GM19099 (cell line): ENCODE measurements at regions not wholly inside any gene's neighbourhood (a gene's known extent, or its start where the extent isn't known, plus 50 kb on each side); places are given as distances from the start of the nearest gene placed in this dataset.

Experiments
- POLR2A ChIP-seq: IDR thresholded peaks from 3 replicates; pipeline ENCODE4 v1.6.1; 2011; ENCODE audit warnings: low read depth; ENCODE audit not compliant: insufficient read length; ENCODE audit errors: extremely low read depth

DNA sequence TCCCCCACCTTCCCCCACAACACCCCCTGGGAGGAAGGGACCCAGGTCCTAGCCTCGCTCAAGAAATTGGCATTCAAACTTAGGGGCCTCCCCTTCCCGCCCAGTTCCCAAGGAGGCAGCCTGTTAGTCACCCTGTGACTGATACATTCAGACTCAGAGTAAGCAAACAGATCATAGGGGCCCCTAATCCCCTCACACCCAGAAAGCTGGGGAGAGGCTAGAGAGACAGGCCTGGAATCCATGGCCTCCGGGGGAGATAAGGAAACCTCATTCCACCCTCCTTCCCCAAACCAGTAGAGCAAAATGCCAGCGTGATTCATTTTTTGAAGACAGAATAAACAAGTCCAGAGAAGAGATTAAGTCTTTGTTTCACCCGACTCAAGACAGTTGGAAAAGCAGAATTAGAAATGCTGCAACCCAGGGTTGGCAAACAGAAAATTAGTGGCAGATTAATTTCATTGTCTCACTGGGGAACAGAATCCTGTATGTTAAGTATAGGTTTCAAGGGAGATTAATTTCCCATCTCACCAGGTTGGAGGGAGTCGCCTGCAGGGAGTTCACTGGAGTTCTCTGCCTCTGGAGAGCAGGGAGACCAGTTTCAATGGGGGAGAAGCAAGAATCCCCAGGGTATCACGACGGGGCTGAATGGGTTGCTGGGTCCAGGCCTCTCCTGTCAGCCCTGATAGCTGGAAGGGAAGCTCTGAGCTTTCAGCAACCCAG lies 268.3 kb downstream of the UACA start:
- TF ChIP-seq POLR2A = no peak

- no peak for TF ChIP-seq POLR2A
These were observed 268.9 kb downstream of the UACA start for GRCh38 chr15:70494517-70494851.

DNA sequence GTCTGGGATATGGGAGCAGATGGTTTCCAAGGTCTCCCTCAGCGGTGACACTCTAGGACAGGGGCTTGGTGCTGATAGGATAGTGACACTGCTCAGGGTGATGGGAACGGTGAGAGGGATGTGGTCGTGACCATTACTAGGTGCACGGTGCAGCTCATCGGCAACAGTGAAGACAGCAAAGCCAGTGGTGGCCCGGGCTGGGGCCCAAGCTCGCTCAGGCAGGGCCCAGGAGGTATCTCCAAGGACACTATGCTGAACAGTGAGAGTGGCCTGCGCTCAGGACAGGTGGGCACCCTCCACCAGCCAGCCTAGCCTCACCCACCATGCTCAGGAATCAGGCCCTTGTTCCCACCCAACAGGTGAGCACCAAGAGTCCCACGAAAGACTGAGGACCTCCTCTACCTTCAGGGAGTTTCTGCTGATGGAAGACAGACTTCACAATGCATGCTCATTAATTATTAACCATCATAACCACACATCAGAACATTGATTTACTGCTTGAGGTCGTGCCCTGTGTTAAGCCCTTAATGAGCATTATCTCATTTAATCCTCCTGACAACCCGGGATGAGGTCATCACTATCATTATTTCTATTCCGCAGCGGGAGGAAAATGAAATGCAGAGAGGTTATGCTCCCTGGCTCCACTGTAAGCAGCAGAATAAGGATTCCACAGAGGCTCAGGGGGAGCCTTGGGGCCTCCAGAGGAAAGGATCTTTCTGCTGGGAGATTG lies 269.4 kb downstream of the UACA start:
- no peak for TF ChIP-seq POLR2A

DNA sequence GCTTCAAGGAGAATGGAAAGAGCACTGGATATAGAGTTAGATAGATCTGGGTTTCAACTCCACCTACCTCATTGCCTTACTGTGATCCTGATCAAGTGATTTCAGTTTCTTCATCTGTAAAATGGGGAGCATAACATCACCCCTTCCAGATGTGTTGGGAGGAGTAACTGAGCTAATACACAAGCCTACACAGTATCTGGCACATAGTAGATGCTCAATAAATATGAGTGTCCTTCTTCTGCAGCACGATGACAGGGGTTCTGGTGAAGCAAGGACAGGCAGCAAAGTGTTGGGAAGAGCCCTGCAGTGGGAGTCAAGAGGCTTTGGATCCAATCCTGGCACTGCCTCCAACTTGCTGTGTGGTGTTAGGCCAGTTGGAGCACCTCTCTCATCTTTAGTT lies 270.0 kb downstream of the UACA start:
- TF ChIP-seq POLR2A = no peak

DNA sequence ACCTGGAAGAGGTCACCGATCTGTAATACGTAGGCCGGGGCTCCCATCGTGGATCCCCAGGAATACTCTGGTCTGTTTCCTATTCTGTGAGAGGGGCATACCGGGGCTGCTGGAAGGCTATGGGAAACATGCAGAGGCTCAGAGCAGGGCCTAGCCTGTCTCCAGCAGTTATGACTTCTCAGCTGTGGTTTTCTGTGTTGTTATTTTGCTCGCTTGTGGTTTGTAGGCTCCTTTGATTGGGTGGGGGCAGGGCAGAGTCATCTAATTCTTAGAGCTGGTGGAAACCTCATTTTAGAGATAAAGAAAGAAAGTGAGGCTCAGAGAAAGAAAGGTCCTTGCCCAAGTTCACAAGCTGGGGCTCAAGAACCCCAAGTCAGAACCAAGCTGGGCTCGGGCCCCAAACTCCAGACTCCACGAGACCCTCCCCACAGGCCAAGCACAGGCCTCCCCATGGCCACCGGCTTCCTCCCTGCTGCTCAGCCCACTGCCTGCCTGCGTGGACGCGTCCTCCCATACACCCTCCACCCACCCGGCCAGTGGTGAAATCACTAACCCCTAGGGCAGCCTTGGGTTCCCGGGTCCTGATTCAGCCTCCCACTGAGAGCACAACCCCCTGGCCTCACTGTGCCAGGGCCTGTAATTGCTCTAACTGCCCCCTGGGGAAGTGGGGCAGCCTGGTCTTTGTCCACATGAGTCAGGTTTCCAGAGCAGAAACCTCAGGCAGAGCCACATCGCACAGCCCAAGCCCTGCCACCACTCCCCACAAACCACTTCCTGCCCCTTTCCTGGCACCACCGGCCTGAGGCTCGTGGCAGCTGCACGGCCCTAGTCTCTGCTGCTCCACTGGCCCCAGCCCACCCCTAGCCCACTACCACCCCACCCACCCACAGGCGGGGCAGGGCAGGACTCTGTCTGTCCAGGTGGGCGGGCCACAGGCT lies 270.8 kb downstream of the UACA start:
- TF ChIP-seq POLR2A = no peak

DNA sequence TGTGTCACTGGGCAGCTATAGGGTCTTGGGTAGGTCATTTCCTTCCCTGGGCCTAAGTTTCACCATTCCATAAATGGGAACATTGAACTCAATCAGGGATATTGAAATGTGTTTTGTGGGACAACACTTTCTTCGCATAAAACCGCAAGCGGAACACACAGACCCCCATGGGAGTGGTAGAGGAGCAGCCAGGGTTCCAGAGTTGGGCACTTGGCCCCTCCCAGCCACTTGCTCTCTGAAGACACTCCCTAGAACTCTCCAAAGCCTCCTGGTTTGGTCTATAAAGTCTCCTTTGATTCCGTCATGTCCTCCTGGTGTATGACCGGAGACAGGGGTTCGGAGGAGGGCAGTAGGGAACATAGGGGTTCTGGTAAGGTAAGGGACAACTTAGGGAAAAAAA lies 271.7 kb downstream of the UACA start:
- TF ChIP-seq POLR2A = no peak

- TF ChIP-seq POLR2A = no peak
These were observed 272.1 kb downstream of the UACA start for GRCh38 chr15:70491201-70491621.

GRCh38 chr15:70490838-70491155 lies 272.6 kb downstream of the UACA start:
- no peak for TF ChIP-seq POLR2A

GRCh38 chr15:70490148-70490837 lies 273.1 kb downstream of the UACA start:
- TF ChIP-seq POLR2A = no peak

DNA sequence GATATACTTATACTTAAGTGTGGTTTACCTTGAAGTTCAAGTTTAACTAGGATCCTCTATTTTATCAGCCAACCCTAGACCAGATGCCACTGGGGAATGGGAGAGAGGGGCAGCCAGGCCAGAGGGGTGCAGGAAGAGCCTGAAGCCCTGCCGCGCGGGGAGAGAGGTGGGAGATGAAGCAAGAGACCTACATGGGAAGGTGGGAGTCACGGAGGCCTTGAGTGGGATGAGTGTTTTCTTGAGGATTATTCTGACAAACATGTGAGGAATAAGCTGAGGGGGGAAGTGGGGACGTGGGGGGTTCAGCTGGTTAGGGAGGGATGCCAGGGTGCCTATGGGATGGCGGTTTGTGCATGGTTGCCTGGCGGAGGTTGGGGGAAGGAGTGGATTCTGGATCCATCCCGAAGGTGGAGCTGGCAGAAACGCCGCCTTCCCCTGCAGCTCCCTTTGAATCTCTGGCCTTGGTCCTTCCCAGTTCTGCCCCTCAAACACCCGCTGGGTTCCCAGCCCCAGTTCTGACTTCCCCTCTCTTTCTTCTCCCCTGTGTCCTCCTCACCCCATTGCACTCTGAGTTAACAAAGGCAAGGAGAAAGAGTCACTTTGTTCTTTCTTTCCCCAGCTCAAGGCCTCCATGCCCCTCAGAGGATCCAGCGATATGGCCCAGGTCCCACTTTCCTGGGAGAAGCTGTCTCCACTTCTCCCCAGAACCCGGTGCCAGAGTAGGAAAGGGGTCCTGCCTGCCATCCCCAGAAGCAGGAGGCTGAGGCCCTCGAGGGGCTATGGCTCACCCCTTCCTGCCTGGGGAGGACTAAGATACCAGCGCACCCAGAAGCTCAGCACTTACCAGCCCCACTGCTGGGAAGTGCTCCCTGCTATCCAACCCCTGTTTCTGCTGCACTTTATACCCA lies 274.2 kb downstream of the UACA start:
- no peak for TF ChIP-seq POLR2A

GRCh38 chr15:70488002-70488605 lies 275.3 kb downstream of the UACA start:
- TF ChIP-seq POLR2A = no peak

- TF ChIP-seq POLR2A = no peak
These were observed 276.0 kb downstream of the UACA start for GRCh38 chr15:70487387-70487740.

DNA sequence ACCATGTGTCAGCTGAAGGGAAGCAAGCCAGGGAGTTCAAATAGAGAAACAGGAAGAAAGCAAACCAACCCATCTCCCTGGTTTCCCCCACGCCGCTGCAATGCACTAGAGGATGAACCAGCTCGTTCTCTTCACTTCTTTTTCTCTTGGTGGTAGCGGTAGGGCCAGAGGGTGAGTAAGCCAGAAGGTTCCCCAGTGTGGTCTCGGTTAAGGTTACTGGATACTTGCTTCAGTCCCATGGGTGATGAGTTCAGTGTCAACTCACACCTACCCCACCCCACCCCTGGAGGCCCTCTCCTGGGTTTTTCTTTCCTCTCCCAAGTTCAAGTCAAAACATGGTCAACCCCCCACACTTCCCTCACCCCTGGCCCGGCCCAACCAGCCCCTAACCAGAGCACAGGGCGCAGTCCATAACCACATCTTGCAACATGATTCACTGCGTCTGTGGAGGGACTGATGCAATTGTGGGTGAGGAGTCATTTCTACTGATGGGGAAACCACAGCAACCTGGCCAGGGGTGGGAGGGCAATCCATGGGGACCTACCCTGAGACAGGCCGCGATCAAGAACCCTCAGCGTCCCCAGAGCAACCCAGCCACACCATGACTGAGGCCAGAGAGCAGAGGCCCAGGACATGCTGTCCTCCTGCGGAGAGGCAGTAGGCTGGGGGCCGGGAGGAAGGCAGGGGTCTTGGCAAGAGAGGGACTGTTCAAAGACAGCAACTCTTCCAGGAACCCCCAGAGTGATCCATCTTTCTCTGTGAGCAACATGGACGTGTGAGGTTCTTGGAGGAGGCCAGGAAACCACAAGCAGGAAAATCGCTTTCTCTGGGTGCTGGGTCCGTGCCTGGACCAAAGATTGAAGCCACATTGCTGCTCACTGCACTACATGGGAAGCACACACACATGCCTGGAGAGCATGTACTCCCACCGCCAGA lies 276.6 kb downstream of the UACA start:
- no peak for TF ChIP-seq POLR2A
